A549 (cell line): ENCODE measurements at regions not wholly inside any gene's neighbourhood (a gene's known extent, or its start where the extent isn't known, plus 50 kb on each side); places are given as distances from the start of the nearest gene placed in this dataset.

ENCODE experiments used
- CTCF ChIP-seq: fragments of >200 bp; sonication (Bioruptor Twin); formaldehyde crosslinking; IDR thresholded peaks from 3 replicates; pipeline ENCODE4 v1.5.1; 2016
- EP300 ChIP-seq, 2 experiments: fragments of >200 bp; sonication (Bioruptor Twin); formaldehyde crosslinking; IDR thresholded peaks; 2 replicates in 1 of 2; 3 replicates in 1 of 2; pipeline ENCODE4 v1.6.1; 2016 to 2017
- FOSL2 ChIP-seq, 2 experiments: fragments of 450-650 bp in 1 of 2; fragments of >200 bp in 1 of 2; sonication (Bioruptor Twin) in 1 of 2; formaldehyde crosslinking; IDR thresholded peaks; 2 replicates each; pipeline versions ENCODE4 v1.5.0 to v1.6.1; 2016 to 2020; ENCODE audit warnings: mild to moderate bottlenecking in 1 of 2, moderate library complexity in 1 of 2
- MAZ ChIP-seq: fragments of 150-350 bp; IDR thresholded peaks from 2 replicates; pipeline ENCODE4 v1.6.1; 2014; ENCODE audit warnings: antibody characterized with exemption, low read depth, low read length, borderline replicate concordance
- NR3C1 ChIP-seq: fragments of >200 bp; sonication (Bioruptor Twin); formaldehyde crosslinking; IDR thresholded peaks from 3 replicates; pipeline ENCODE4 v1.6.1; 2017
- PBX3 ChIP-seq: IDR thresholded peaks from 2 replicates; pipeline ENCODE4 v1.6.1; 2012
- PHF8 ChIP-seq: fragments of 200-600 bp; sonication (generic); IDR thresholded peaks from 2 replicates; pipeline ENCODE4 v1.6.1; 2016; ENCODE audit warnings: low read depth, mild to moderate bottlenecking, antibody characterized with exemption, moderate library complexity, borderline replicate concordance
- RCOR1 ChIP-seq: fragments of 150-350 bp; IDR thresholded peaks from 2 replicates; pipeline ENCODE4 v1.6.1; 2014; ENCODE audit warnings: antibody characterized with exemption, low read length, low read depth
- REST ChIP-seq: fragments of 200-600 bp; sonication (generic); IDR thresholded peaks from 2 replicates; pipeline ENCODE4 v1.6.1; 2016; ENCODE audit warnings: antibody characterized with exemption, mild to moderate bottlenecking, moderate library complexity
- RFX5 ChIP-seq: fragments of 450-650 bp; IDR thresholded peaks from 2 replicates; pipeline ENCODE4 v1.7.1; 2014; ENCODE audit warnings: antibody characterized with exemption, mild to moderate bottlenecking, moderate library complexity
- RNF2 ChIP-seq: fragments of 200-600 bp; sonication (generic); IDR thresholded peaks from 2 replicates; pipeline ENCODE4 v1.6.1; 2016; ENCODE audit warnings: low read depth, mild to moderate bottlenecking, antibody characterized with exemption, moderate library complexity, borderline replicate concordance
- ZNF302 ChIP-seq: fragments of 250-450 bp; sonication (Bioruptor Pico); IDR thresholded peaks from 2 replicates; pipeline ENCODE4 v1.9.0; 2021; ENCODE audit warnings: inconsistent platforms, mild to moderate bottlenecking, moderate library complexity

- TF ChIP-seq PBX3, result no peak
- no peak for TF ChIP-seq RNF2
- no peak for TF ChIP-seq EP300 (IDR thresholded peaks at IDR 0.05)
- no peak for TF ChIP-seq RFX5
- no peak for TF ChIP-seq ZNF302 (CRISPR knock-in tag)
- no peak for TF ChIP-seq MAZ
- TF ChIP-seq CTCF, result no peak
- no peak for TF ChIP-seq REST
- no peak for TF ChIP-seq FOSL2 (IDR thresholded peaks at IDR 0.05)
- TF ChIP-seq FOSL2 (CRISPR knock-in tag; IDR thresholded peaks at IDR 0.05), result no peak
- TF ChIP-seq RCOR1, result no peak
- no peak for TF ChIP-seq NR3C1
- no peak for TF ChIP-seq PHF8
Observed at GRCh38 chr11:91630916-91631673, 593.5 kb upstream of the FAT3 start.
